Erythroblast (primary cell): ENCODE measurements at regions not wholly inside any gene's neighbourhood (a gene's known extent, or its start where the extent isn't known, plus 50 kb on each side); places are given as distances from the start of the nearest gene placed in this dataset.
A peak's percentile ranks its signal among the peaks of the same experiment; 100 is the strongest.
"Not testable (repeated sequence)": the region's sequence is repeated elsewhere in the genome, so short reads cannot be mapped to it uniquely, and the experiment has no call there.

Experiments
- DNase-seq, 2 experiments: peaks; one replicate each; lab custom pipeline; 2025; lab: John Stamatoyannopoulos, UW
- GATA1 ChIP-seq: IDR thresholded peaks from 2 replicates; pipeline ENCODE4 v1.6.1; 2011; ENCODE audit warnings: low read depth, mild to moderate bottlenecking, control low read depth, low read length, moderate library complexity
- POLR2A ChIP-seq: IDR thresholded peaks from 2 replicates; pipeline ENCODE4 v1.6.1; 2011; ENCODE audit warnings: mild to moderate bottlenecking, low read length

DNA sequence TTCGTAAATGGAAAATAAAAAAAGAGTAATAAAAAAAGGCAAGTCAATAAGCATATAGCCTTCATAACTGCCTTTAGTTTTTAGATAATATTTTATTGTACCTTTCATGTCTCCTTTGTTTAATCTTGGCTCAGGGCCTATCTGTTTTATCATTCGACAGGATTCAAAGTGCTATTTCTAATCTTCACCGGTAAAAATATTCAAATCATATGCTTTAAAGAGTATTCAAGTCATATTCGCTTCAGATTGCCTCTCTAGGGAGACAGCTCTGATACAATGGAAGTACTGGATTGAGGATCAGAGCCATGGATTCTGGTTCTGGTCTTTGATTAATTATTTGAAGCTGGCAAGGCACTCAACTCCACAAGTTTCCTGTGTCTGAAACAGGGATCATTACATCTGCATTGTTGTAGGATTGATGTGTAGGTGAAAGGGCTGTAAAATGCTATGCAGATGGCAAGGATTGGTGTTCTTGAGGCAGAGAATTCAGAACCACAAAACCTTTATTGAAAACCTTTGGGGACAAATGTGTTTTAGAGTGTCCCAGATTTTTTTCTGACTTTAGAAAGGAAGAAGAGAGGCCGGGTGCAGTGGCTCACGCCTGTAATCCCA is 84.3 kb upstream of the RAPH1 start:
- DNase-seq = no peak
- TF ChIP-seq POLR2A (no peak), GATA1 (no peak)

DNA sequence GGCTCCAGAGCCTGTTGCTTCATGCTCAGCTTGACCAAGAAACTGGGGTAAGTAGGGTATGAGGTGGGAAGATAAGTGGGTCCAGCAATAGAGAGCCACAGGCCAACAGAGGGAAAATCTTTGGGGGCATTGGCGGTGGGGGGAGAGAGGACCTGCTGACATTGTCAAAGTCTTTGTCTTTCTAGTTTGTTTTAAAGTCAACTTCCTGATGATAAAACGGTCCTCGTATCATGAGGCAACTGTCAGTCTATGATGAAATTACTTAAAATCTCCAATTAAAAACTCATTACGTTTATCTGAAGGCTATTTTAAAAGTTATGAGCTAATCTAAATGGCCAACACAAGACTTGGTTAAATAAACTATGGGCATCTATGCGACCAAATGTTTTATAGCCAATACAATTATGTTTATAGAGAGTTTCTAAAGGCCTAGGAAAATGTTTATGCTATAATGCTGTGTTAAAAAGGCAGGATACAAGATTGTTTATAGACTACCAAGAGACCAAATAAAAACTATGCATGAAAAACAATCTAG is 84.4 kb upstream of the CD28 start:
- no peak for DNase-seq
- TF ChIP-seq GATA1 = no peak
- TF ChIP-seq POLR2A = no peak

GRCh38 chr2:203623096-203623495 is 83.3 kb upstream of the CD28 start:
- TF ChIP-seq POLR2A (no peak), GATA1 (no peak)

GRCh38 chr2:203623661-203624060 is 82.8 kb upstream of the CD28 start:
- TF ChIP-seq POLR2A (no peak), GATA1 (no peak)
- DNase-seq = no peak

More at GRCh38 chr2:203623096-203623495, 83.3 kb upstream of the CD28 start:
- DNase-seq = no peak

DNA sequence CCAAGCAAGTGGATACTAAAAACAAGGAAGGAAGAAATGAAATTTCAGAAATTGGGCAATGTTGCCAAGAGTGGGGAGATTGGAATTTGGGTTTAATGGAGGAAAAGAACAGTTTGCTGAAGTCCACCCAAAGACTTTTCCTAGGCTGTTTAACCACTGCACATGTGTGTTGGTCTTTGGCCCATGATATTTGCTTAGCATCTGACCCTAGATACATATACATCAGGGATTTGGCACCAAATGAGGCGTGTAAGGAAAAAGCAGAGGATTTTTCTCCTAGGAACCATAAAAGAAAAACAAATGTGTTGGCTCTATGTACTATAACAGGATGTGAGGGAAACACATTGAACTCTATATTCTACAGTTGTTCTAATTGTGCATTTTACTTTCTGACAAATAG is 80.7 kb upstream of the CD28 start:
- DNase-seq = no peak
- no peak for TF ChIP-seq GATA1
- no peak for TF ChIP-seq POLR2A

DNA sequence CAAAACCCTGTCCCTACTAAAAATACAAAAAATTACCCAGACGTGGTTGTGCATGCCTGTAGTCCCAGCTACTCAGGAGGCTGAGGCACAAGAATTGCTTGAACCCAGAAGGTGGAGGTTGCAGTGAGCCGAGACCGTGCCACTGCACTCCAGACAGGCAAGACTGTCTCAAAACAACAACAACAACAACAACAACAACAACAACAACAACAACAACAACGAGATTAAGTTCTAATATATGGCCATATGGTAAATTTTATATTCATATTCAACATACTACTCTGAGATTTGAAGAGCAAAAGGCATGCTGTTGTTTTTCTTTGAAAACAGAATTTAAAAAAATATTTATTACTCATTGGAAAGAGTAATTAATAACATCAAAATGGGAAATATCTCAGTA is 80.2 kb upstream of the CD28 start:
- DNase-seq = not testable (repeated sequence)

- peak; percentile 16 to 50 for DNase-seq
- TF ChIP-seq POLR2A (no peak), GATA1 (no peak)
Measured at GRCh38 chr2:203626952-203627681, 79.3 kb upstream of the CD28 start.

DNA sequence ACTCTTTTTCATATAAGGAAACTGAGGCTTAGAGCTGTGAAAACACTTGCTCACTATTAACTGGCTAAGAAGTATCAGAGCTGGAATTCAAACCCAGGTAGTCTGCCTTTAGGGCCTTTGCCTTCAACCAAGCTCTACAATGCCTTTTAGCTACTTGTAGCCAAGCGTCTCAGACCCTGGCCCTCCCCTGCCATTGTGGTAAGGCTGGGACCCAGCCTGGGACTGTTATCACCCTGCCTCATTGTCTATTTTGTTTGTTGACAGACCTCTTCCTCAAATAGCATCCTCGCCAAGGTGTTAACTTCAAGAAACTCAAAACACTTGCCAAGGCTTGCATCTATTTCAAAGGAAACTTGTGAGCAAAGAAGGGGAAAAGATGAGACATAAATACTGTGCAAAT is 76.7 kb upstream of the CD28 start:
- DNase-seq = no peak
- TF ChIP-seq POLR2A (no peak), GATA1 (no peak)

- no peak for TF ChIP-seq POLR2A
- TF ChIP-seq GATA1 = no peak
- DNase-seq = no peak
Measured at GRCh38 chr2:203631068-203631757, 75.2 kb upstream of the CD28 start.

DNA sequence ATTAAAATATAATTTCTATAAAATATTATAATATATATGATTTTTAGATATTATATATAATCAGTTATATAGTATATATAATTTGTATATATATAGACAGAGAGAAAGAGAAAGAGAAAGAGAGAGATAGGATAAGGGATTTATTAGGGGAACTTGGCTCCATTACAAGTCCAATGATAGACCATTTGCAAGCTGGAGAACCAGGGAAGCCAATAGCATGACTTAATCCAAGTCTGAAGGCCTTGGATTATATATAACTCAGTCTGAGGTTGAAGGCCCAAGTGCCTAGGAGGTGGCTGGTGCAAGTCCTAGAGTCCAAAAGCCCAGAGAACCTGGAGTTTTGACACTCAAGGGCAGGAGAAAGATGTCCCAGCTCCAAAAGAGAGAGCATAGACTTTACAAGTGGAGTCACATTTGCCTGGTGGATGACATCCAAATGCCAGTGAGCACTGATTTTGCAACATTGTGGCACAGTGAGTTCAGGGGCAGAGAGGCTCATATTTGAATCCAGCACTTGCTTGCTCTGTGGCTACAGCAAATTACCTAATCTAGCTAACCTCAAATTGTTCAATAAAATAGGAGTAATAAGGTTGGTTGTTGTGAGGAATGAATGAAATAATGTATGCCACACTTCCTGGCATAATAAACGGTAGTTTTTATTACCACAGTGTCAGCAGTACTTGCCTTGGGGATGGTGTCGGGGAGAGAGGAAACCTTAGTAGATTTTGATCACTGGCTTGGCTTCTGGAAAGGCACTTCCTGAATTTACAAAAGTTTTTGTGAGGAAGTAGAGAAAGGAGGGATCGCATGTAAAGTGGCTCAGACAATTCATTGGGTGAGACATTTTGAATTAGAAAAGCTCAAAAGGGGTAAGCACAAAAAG is 69.6 kb upstream of the CD28 start:
- TF ChIP-seq POLR2A (no peak), GATA1 (no peak)
- no peak for DNase-seq

DNA sequence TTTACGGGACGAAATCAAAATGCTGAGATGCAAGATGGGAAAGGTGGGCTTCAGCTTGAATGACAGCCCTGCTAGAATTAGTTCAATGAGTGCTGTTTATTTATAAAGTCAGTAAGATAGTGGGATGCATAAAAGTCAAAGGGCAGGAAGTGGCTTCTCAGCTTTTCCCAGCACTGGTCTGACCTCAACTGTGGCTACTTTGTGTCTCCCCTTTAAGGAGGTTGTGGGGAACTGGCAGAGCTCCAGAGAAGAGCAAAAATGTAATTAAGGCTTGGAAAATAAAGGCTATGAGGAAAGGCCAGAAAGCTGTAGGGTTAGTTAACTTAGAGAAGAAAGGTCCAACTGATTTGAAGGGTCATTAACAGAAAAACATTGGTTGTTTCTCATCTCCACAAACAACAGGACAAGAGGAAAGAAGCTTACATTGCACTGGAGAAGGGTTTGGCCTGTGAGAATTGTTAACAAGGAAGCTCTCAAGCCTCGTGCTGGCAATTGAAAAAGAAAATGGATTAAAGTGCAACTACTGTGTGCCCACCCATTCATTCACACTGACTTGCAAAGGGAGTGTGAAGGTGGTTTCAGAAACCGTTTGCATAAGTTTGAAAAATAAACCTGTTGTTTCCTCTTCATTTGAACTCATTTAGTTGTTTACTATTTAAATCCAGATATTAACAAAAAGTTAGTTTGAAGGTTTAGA is 68.8 kb upstream of the CD28 start:
- TF ChIP-seq POLR2A (no peak), GATA1 (no peak)

GRCh38 chr2:203641865-203642264 is 64.6 kb upstream of the CD28 start:
- not testable (repeated sequence) for DNase-seq

More for the DNA sequence above, 68.8 kb upstream of the CD28 start:
- DNase-seq = no peak

DNA sequence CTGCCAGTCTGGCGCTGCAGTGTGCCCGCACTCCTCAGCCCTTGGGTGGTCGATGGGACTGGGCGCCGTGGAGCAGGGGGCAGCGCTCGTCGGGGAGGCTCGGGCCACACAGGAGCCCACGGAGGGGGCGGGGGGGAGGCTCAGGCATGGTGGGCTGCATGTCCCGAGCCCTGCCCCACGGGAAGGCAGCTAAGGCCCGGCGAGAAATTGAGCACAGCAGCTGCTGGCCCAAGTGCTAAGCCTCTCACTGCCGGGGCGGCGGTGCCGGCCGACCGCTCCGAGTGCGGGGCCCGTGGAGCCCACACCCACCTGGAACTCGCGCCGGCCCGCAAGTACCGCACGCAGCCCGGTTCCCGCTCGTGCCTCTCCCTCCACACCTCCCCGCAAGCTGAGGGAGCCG is 63.6 kb upstream of the CD28 start:
- DNase-seq = not testable (repeated sequence)

- DNase-seq = no peak
Measured at GRCh38 chr2:203645831-203646230, 60.6 kb upstream of the CD28 start.

More at GRCh38 chr2:203645831-203646230, 60.6 kb upstream of the CD28 start:
- TF ChIP-seq GATA1 (no peak), POLR2A (no peak)
